ENCODE measurements at regions not wholly inside any gene's neighbourhood (a gene's known extent, or its start where the extent isn't known, plus 50 kb on each side); places are given as distances from the start of the nearest gene placed in this dataset.

- Histone ChIP-seq H3K9me3 (ENCODE audit: control insufficient read depth, insufficient read depth, low read depth, low read length) (no peaks in the 10 kb centered on the region), H3K36me3 (ENCODE audit: control insufficient read depth, insufficient read depth, low read length) (no peaks in the 10 kb centered on the region), H3K27me3 (ENCODE audit: control insufficient read depth, insufficient read depth, low read length) (no peaks in the 10 kb centered on the region), H2AFZ (ENCODE audit: low read length) (no peak overlapping the region), H3K79me2 (ENCODE audit: control insufficient read depth, insufficient read depth, low read length) (no peaks in the 10 kb centered on the region), H3K4me3 (replicated peaks in 1 of 4; ENCODE audit: control extremely low read depth in 1 of 4, insufficient read depth in 1 of 4, low read depth in 3 of 4, low read length in 4 of 4) (no peak overlapping the region), H3K4me2 (ENCODE audit: extremely low read depth, insufficient read depth, low read length) (no peak overlapping the region), H3K27ac (ENCODE audit: insufficient read depth, low read length) (no peak overlapping the region), H3K4me1 (ENCODE audit: control insufficient read depth, extremely low read depth, insufficient read depth, low read length) (no peaks in the 10 kb centered on the region), H4K20me1 (ENCODE audit: control insufficient read depth, extremely low read depth, insufficient read depth, low read length) (no peaks in the 10 kb centered on the region), H3K9ac (ENCODE audit: insufficient read depth, low read length) (no peak overlapping the region)
- no peak for DNase-seq (ENCODE audit: low read depth in 2 of 2)
- TF ChIP-seq EZH2 (IDR thresholded peaks at IDR 0.05; ENCODE audit: low read length, missing control alignments) (no peak), CTCF (conservative IDR thresholded peaks at IDR 0.05 in 1 of 2, IDR thresholded peaks at IDR 0.05 in 1 of 2; ENCODE audit: low read depth in 1 of 2, low read length in 2 of 2) (no peak)
Measured at GRCh38 chrX:98717970-98718369, 1692.1 kb downstream of the PCDH19 start.
